ENCODE measurements at regions not wholly inside any gene's neighbourhood (a gene's known extent, or its start where the extent isn't known, plus 50 kb on each side); places are given as distances from the start of the nearest gene placed in this dataset.

DNA sequence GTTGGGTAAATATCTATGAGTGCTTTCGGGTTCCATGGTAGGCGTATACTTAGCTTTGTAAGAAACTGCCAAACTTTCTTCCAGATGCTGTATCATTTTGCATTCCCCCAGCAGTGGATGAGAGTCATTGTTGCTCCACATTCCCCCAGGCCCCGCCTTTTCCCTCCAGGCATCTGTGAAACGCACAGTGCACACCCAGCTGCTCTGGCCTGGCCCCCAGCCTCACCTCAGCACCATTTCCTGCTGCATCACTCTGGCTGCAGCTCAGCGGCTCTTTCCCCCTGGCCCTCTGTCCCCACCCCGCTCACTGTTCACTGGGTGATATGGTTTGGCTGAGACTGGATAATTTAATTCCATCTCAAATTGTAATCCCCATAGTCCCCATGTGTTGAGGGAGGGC, 76.6 kb upstream of the SPTLC1 start:
- Histone ChIP-seq H3K27me3 (ENCODE audit: control insufficient read depth, insufficient read depth, low read length) (no peaks in the 10 kb centered on the region), H3K4me1 (ENCODE audit: control insufficient read depth, insufficient read depth, low read length) (no peaks in the 10 kb centered on the region), H3K4me3 (ENCODE audit: low read depth in 2 of 2, low read length in 2 of 2) (no peak overlapping the region), H3K9me3 (ENCODE audit: control insufficient read depth, insufficient read depth, low read depth, low read length) (no peaks in the 10 kb centered on the region), H3K36me3 (ENCODE audit: control insufficient read depth, insufficient read depth, low read length) (no peaks in the 10 kb centered on the region), H3K27ac (ENCODE audit: low read length) (no peak overlapping the region)
- TF ChIP-seq POLR2AphosphoS5 (IDR thresholded peaks at IDR 0.05; ENCODE audit: low read depth, low read length) (no peak), TCF7L2 (IDR thresholded peaks at IDR 0.05; ENCODE audit: low read depth, low read length) (no peak), SIN3A (IDR thresholded peaks at IDR 0.05; ENCODE audit: borderline replicate concordance, insufficient read depth, low read depth, low read length) (no peak)
- TF ChIP-seq, protein P1, sequence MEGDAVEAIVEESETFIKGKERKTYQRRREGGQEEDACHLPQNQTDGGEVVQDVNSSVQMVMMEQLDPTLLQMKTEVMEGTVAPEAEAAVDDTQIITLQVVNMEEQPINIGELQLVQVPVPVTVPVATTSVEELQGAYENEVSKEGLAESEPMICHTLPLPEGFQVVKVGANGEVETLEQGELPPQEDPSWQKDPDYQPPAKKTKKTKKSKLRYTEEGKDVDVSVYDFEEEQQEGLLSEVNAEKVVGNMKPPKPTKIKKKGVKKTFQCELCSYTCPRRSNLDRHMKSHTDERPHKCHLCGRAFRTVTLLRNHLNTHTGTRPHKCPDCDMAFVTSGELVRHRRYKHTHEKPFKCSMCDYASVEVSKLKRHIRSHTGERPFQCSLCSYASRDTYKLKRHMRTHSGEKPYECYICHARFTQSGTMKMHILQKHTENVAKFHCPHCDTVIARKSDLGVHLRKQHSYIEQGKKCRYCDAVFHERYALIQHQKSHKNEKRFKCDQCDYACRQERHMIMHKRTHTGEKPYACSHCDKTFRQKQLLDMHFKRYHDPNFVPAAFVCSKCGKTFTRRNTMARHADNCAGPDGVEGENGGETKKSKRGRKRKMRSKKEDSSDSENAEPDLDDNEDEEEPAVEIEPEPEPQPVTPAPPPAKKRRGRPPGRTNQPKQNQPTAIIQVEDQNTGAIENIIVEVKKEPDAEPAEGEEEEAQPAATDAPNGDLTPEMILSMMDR (IDR thresholded peaks at IDR 0.05) = no peak
- TF ChIP-seq, protein P2, sequence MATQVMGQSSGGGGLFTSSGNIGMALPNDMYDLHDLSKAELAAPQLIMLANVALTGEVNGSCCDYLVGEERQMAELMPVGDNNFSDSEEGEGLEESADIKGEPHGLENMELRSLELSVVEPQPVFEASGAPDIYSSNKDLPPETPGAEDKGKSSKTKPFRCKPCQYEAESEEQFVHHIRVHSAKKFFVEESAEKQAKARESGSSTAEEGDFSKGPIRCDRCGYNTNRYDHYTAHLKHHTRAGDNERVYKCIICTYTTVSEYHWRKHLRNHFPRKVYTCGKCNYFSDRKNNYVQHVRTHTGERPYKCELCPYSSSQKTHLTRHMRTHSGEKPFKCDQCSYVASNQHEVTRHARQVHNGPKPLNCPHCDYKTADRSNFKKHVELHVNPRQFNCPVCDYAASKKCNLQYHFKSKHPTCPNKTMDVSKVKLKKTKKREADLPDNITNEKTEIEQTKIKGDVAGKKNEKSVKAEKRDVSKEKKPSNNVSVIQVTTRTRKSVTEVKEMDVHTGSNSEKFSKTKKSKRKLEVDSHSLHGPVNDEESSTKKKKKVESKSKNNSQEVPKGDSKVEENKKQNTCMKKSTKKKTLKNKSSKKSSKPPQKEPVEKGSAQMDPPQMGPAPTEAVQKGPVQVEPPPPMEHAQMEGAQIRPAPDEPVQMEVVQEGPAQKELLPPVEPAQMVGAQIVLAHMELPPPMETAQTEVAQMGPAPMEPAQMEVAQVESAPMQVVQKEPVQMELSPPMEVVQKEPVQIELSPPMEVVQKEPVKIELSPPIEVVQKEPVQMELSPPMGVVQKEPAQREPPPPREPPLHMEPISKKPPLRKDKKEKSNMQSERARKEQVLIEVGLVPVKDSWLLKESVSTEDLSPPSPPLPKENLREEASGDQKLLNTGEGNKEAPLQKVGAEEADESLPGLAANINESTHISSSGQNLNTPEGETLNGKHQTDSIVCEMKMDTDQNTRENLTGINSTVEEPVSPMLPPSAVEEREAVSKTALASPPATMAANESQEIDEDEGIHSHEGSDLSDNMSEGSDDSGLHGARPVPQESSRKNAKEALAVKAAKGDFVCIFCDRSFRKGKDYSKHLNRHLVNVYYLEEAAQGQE (IDR thresholded peaks at IDR 0.05; ENCODE audit: insufficient read depth in 1 of 2, low read depth in 2 of 2, low read length in 1 of 2) = no peak
- in situ Hi-C loops (cut with HindIII; ENCODE audit: low pct_unique_long_range_greater_than_20kb, low sequenced_read_pairs) (no loop called here), intact Hi-C loops (cut with micrococcal nuclease; ENCODE audit: unreplicated experiment) (no loop called here)
- DNase-seq (ENCODE audit: low read depth, low spot score) (no peak), ATAC-seq (no peak)
- POLR2A ChIA-PET = no interaction called here
- CTCF ChIA-PET = no interaction called here
- BruUV-seq (replicated peaks) = no TSS peak

DNA sequence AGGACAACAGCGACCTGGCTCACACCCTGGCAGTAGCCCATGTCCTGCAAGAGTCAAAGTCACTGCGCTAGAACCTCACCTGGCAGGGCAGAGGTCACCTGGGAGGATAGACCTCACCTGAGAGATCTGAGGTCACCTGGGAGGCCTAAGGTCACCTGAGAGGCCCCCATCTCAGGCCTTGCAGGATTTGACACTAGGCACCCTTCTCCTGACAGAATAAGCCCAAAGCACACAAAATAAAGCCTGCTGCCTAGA, 75.2 kb upstream of the SPTLC1 start:
- Histone ChIP-seq H3K9me3 (ENCODE audit: control insufficient read depth, insufficient read depth, low read depth, low read length) (no peaks in the 10 kb centered on the region), H3K4me3 (ENCODE audit: low read depth in 2 of 2, low read length in 2 of 2) (no peak overlapping the region), H3K27me3 (ENCODE audit: control insufficient read depth, insufficient read depth, low read length) (no peaks in the 10 kb centered on the region), H3K27ac (ENCODE audit: low read length) (no peak overlapping the region), H3K4me1 (ENCODE audit: control insufficient read depth, insufficient read depth, low read length) (no peaks in the 10 kb centered on the region), H3K36me3 (ENCODE audit: control insufficient read depth, insufficient read depth, low read length) (no peaks in the 10 kb centered on the region)
- in situ Hi-C loops (cut with HindIII; ENCODE audit: low pct_unique_long_range_greater_than_20kb, low sequenced_read_pairs) (no loop called here), intact Hi-C loops (cut with micrococcal nuclease; ENCODE audit: unreplicated experiment) (no loop called here)
- BruUV-seq (replicated peaks) = no TSS peak
- ChIA-PET CTCF (no interaction called here), POLR2A (no interaction called here)
- DNase-seq (ENCODE audit: low read depth, low spot score) (no peak), ATAC-seq (no peak)
- TF ChIP-seq POLR2AphosphoS5 (IDR thresholded peaks at IDR 0.05; ENCODE audit: low read depth, low read length) = no peak
- no peak for TF ChIP-seq SIN3A (IDR thresholded peaks at IDR 0.05; ENCODE audit: borderline replicate concordance, insufficient read depth, low read depth, low read length)
- TF ChIP-seq, protein P1 (IDR thresholded peaks at IDR 0.05) = no peak
- TF ChIP-seq TCF7L2 (IDR thresholded peaks at IDR 0.05; ENCODE audit: low read depth, low read length) = no peak
- TF ChIP-seq, protein P2 (IDR thresholded peaks at IDR 0.05; ENCODE audit: insufficient read depth in 1 of 2, low read depth in 2 of 2, low read length in 1 of 2) = no peak
